AG09309 (cell line): ENCODE measurements at regions not wholly inside any gene's neighbourhood (a gene's known extent, or its start where the extent isn't known, plus 50 kb on each side); places are given as distances from the start of the nearest gene placed in this dataset.

Source experiments
- DNase-seq: peaks from one replicate; pipeline ENCODE4 v3.0.0-alpha.2; 2010; ENCODE audit warnings: low read depth
- H3K4me3 ChIP-seq: 2 replicates; pipeline ENCODE4 v1.5.1; 2011; ENCODE audit warnings: mild to moderate bottlenecking, low read depth, low read length, moderate library complexity; ENCODE audit not compliant: control insufficient read depth
- TF ChIP-seq, protein P1 (sequence below): IDR thresholded peaks from 2 replicates; pipeline ENCODE4 v1.5.1; 2011; ENCODE audit warnings: mild to moderate bottlenecking, low read depth, low read length, inconsistent platforms; ENCODE audit not compliant: insufficient read depth, control insufficient read depth; ENCODE audit errors: missing control alignments

DNA sequence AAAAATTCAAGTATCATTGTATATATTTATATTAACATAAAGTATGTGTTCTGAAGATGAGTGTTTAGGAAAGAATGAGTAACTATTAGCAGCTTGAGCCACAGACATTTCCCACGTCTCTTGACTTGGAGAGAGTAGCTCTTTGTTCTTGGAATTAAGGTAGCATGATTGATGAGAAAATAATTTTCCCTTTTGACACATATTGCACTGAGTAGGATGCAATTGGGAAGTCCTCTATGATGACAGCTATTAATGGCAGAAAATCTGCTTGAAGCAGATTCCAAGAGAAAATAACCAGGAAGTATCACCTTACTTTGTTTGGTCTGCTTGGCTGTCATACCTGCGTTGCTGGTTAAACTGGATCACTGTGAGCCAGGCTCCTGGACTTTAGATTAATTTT is 204.8 kb downstream of the TLE4 start:
- H3K4me3 ChIP-seq = no peak overlapping the region
- no peak for DNase-seq
- TF ChIP-seq, protein P1, sequence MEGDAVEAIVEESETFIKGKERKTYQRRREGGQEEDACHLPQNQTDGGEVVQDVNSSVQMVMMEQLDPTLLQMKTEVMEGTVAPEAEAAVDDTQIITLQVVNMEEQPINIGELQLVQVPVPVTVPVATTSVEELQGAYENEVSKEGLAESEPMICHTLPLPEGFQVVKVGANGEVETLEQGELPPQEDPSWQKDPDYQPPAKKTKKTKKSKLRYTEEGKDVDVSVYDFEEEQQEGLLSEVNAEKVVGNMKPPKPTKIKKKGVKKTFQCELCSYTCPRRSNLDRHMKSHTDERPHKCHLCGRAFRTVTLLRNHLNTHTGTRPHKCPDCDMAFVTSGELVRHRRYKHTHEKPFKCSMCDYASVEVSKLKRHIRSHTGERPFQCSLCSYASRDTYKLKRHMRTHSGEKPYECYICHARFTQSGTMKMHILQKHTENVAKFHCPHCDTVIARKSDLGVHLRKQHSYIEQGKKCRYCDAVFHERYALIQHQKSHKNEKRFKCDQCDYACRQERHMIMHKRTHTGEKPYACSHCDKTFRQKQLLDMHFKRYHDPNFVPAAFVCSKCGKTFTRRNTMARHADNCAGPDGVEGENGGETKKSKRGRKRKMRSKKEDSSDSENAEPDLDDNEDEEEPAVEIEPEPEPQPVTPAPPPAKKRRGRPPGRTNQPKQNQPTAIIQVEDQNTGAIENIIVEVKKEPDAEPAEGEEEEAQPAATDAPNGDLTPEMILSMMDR = no peak
